ENCODE measurements at regions not wholly inside any gene's neighbourhood (a gene's known extent, or its start where the extent isn't known, plus 50 kb on each side); places are given as distances from the start of the nearest gene placed in this dataset.

DNA sequence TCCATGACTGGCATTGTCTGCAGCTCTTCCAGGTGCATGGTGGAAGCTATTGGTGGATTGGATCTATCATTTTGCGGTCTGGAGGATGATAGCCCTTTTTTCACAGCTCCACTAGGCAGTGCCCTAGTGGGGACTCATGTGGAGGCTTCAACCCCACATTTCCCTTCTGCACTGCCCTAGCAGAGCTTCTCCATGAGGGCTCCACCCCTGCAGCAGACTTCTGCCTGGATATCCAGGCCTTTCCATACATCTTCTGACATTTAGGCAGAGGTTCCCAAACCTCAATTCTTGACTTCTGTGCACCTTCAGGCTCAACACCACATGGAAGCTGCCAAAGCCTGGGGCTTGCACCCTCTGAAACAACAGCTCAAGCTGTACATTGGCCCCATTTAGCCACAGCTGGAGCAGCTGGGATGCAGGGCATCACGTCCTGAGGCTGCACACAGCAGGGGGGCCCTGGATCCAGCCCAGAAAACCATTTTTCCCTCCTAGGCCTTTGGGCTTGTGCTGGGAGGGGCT is 800.2 kb upstream of the MIR17HG start:
- TF ChIP-seq, protein P1, sequence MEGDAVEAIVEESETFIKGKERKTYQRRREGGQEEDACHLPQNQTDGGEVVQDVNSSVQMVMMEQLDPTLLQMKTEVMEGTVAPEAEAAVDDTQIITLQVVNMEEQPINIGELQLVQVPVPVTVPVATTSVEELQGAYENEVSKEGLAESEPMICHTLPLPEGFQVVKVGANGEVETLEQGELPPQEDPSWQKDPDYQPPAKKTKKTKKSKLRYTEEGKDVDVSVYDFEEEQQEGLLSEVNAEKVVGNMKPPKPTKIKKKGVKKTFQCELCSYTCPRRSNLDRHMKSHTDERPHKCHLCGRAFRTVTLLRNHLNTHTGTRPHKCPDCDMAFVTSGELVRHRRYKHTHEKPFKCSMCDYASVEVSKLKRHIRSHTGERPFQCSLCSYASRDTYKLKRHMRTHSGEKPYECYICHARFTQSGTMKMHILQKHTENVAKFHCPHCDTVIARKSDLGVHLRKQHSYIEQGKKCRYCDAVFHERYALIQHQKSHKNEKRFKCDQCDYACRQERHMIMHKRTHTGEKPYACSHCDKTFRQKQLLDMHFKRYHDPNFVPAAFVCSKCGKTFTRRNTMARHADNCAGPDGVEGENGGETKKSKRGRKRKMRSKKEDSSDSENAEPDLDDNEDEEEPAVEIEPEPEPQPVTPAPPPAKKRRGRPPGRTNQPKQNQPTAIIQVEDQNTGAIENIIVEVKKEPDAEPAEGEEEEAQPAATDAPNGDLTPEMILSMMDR (IDR thresholded peaks at IDR 0.05; ENCODE audit: low read depth, low read length) = no peak
- TF ChIP-seq EZH2phosphoT487 (IDR thresholded peaks at IDR 0.05; ENCODE audit: low read depth) = no peak

Data from OCI-LY3 (cell line).